Endothelial cell of umbilical vein (primary cell): ENCODE measurements at regions not wholly inside any gene's neighbourhood (a gene's known extent, or its start where the extent isn't known, plus 50 kb on each side); places are given as distances from the start of the nearest gene placed in this dataset.

Experiments used
- EZH2 ChIP-seq: IDR thresholded peaks from 2 replicates; pipeline ENCODE4 v1.6.1; 2012; ENCODE audit warnings: borderline replicate concordance, low read depth, mild to moderate bottlenecking, moderate library complexity, low read length, inconsistent platforms; ENCODE audit not compliant: severe bottlenecking
- GATA2 ChIP-seq: IDR thresholded peaks from 2 replicates; pipeline ENCODE4 v1.7.0; 2011; ENCODE audit warnings: low read depth, mild to moderate bottlenecking, moderate library complexity, mixed read lengths, low read length; ENCODE audit not compliant: insufficient read length, insufficient read depth
- MYC ChIP-seq: IDR thresholded peaks from one replicate; pipeline ENCODE4 v1.6.1; 2011; ENCODE audit warnings: mild to moderate bottlenecking, low read depth, low read length
- POLR2A ChIP-seq: IDR thresholded peaks from 2 replicates; pipeline ENCODE4 v1.6.1; 2012; ENCODE audit warnings: low read depth, mild to moderate bottlenecking, control low read depth, low read length
- POLR2AphosphoS5 ChIP-seq: IDR thresholded peaks from 2 replicates; pipeline ENCODE4 v1.6.1; 2012; ENCODE audit warnings: low read depth, mild to moderate bottlenecking, control low read depth, low read length, moderate library complexity; ENCODE audit not compliant: insufficient read depth
- TF ChIP-seq, protein P1 (sequence below): IDR thresholded peaks from 2 replicates; pipeline ENCODE4 v1.6.1; 2011; ENCODE audit not compliant: insufficient read depth, insufficient read length
- TF ChIP-seq, protein P2 (sequence below), 2 donors: IDR thresholded peaks; 1 replicate in 1 of 2; 2 replicates in 1 of 2; pipeline ENCODE4 v1.5.1; 2011; ENCODE audit warnings: low read length in 2 of 2, mild to moderate bottlenecking in 2 of 2, moderate library complexity in 2 of 2, control low read depth in 1 of 2, inconsistent platforms in 1 of 2, low read depth in 1 of 2; ENCODE audit not compliant: insufficient read depth in 1 of 2; ENCODE audit errors: extremely low read depth in 1 of 2

DNA sequence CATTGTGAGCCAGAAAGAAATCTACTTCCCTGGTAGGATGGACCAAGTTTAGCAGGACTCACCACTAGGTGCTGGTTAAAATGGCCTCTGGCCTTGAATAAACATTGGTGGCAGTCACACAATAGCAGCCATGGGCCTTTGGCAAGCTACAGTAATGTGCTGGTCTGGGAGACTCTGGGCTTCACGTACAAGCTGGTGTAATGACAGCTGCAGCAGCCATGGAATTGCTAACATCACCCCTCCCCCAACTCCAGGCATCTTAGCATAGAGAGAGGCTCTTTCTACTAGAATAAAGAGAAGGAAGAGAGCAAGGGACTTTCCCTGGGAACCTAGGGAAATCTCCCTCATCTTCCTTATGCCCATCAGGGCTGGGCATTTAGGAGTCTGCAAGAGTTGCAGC is 205.1 kb upstream of the SEMA3A start:
- TF ChIP-seq, protein P1, sequence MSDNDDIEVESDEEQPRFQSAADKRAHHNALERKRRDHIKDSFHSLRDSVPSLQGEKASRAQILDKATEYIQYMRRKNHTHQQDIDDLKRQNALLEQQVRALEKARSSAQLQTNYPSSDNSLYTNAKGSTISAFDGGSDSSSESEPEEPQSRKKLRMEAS, result no peak
- TF ChIP-seq, protein P2, sequence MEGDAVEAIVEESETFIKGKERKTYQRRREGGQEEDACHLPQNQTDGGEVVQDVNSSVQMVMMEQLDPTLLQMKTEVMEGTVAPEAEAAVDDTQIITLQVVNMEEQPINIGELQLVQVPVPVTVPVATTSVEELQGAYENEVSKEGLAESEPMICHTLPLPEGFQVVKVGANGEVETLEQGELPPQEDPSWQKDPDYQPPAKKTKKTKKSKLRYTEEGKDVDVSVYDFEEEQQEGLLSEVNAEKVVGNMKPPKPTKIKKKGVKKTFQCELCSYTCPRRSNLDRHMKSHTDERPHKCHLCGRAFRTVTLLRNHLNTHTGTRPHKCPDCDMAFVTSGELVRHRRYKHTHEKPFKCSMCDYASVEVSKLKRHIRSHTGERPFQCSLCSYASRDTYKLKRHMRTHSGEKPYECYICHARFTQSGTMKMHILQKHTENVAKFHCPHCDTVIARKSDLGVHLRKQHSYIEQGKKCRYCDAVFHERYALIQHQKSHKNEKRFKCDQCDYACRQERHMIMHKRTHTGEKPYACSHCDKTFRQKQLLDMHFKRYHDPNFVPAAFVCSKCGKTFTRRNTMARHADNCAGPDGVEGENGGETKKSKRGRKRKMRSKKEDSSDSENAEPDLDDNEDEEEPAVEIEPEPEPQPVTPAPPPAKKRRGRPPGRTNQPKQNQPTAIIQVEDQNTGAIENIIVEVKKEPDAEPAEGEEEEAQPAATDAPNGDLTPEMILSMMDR (IDR thresholded peaks at IDR 0.05; ENCODE audit: extremely low read depth in 1 of 2, insufficient read depth in 1 of 2, low read depth in 1 of 2, low read length in 2 of 2), result no peak
- TF ChIP-seq EZH2 (no peak), POLR2AphosphoS5 (no peak), POLR2A (no peak), GATA2 (no peak), MYC (no peak)
